ENCODE measurements at regions not wholly inside any gene's neighbourhood (a gene's known extent, or its start where the extent isn't known, plus 50 kb on each side); places are given as distances from the start of the nearest gene placed in this dataset.
"Not testable (repeated sequence)": the region's sequence is repeated elsewhere in the genome, so short reads cannot be mapped to it uniquely, and the experiment has no call there.

GRCh38 chr19:27709496-27709895 is 1503.5 kb downstream of the UQCRFS1 start:
- no peak for DNase-seq

GRCh38 chr19:27708986-27709385 is 1504.0 kb downstream of the UQCRFS1 start:
- DNase-seq, result not testable (repeated sequence)

GRCh38 chr19:27707026-27707425 is 1505.9 kb downstream of the UQCRFS1 start:
- DNase-seq, result not testable (repeated sequence)

GRCh38 chr19:27705896-27706295 is 1507.1 kb downstream of the UQCRFS1 start:
- DNase-seq, result no peak

GRCh38 chr19:27694361-27695055 is 1518.4 kb downstream of the UQCRFS1 start:
- DNase-seq, result no peak

GRCh38 chr19:27691991-27692390 is 1521.0 kb downstream of the UQCRFS1 start:
- no peak for DNase-seq

GRCh38 chr19:27689734-27690241 is 1523.2 kb downstream of the UQCRFS1 start:
- DNase-seq, result no peak

- no peak for DNase-seq
Observed at GRCh38 chr19:27684293-27684692, 1528.7 kb downstream of the UQCRFS1 start.

GRCh38 chr19:27681972-27682371 is 1531.0 kb downstream of the UQCRFS1 start:
- no peak for DNase-seq

- DNase-seq, result no peak
Observed at GRCh38 chr19:27679905-27680304, 1533.0 kb downstream of the UQCRFS1 start.

- no peak for DNase-seq
Observed at GRCh38 chr19:27679399-27679798, 1533.6 kb downstream of the UQCRFS1 start.

GRCh38 chr19:27676877-27677276 is 1536.1 kb downstream of the UQCRFS1 start:
- DNase-seq, result no peak

GRCh38 chr19:27676334-27676733 is 1536.6 kb downstream of the UQCRFS1 start:
- no peak for DNase-seq

- no peak for DNase-seq
Observed at GRCh38 chr19:27675771-27676170, 1537.2 kb downstream of the UQCRFS1 start.

- no peak for DNase-seq
Observed at GRCh38 chr19:27674701-27675100, 1538.2 kb downstream of the UQCRFS1 start.

- no peak for DNase-seq
Observed at GRCh38 chr19:27673986-27674385, 1539.0 kb downstream of the UQCRFS1 start.

GRCh38 chr19:27672309-27673047 is 1540.5 kb downstream of the UQCRFS1 start:
- no peak for DNase-seq

- no peak for DNase-seq
Observed at GRCh38 chr19:27671876-27672275, 1541.1 kb downstream of the UQCRFS1 start.

- DNase-seq, result no peak
Observed at GRCh38 chr19:27660428-27660827, 1552.5 kb downstream of the UQCRFS1 start.

- DNase-seq, result no peak
Observed at GRCh38 chr19:27657271-27658051, 1555.5 kb downstream of the UQCRFS1 start.

- no peak for DNase-seq
Observed at GRCh38 chr19:27654266-27654990, 1558.5 kb downstream of the UQCRFS1 start.

GRCh38 chr19:27652796-27653195 is 1560.2 kb downstream of the UQCRFS1 start:
- no peak for DNase-seq

- no peak for DNase-seq
Observed at GRCh38 chr19:27652281-27652680, 1560.7 kb downstream of the UQCRFS1 start.
